WTC11 (cell line): ENCODE measurements at regions not wholly inside any gene's neighbourhood (a gene's known extent, or its start where the extent isn't known, plus 50 kb on each side); places are given as distances from the start of the nearest gene placed in this dataset.

ENCODE experiments used
- ATAC-seq: fragments of 200-7000 bp; cut with Tn5 transposase; 2 replicates; pipeline ENCODE4 v1.10.0; 2021; ENCODE audit warnings: mild to moderate bottlenecking, moderate library complexity
- CTCF ChIA-PET: fragments of 300-600 bp; sonication (Branson Sonifier 250); formaldehyde crosslinking; loops from one replicate; lab custom pipeline; 2021; ENCODE audit warnings: antibody characterized with exemption; lab: Charles Lee
- POLR2A ChIA-PET: fragments of 350-600 bp; sonication (Branson Sonifier 250); formaldehyde crosslinking; loops from one replicate; lab custom pipeline; 2021; ENCODE audit warnings: antibody characterized with exemption; lab: Charles Lee
- DNase-seq: peaks from one replicate; pipeline ENCODE4 v3.0.0; 2021; ENCODE audit warnings: low spot score
- H3K27ac Mint-ChIP-seq: 2 replicates; pipeline ENCODE4 v1.8.0; 2021; ENCODE audit warnings: mixed read lengths
- H3K27me3 Mint-ChIP-seq: 2 replicates; pipeline ENCODE4 v1.8.0; 2021; ENCODE audit warnings: low read depth, mild to moderate bottlenecking, moderate library complexity, mixed read lengths
- H3K36me3 Mint-ChIP-seq: 2 replicates; pipeline ENCODE4 v1.8.0; 2021; ENCODE audit warnings: mixed read lengths
- H3K4me1 Mint-ChIP-seq: 2 replicates; pipeline ENCODE4 v1.8.0; 2022; ENCODE audit warnings: mixed read lengths
- H3K4me3 Mint-ChIP-seq: 2 replicates; pipeline ENCODE4 v1.8.0; 2021; ENCODE audit warnings: mild to moderate bottlenecking, moderate library complexity, mixed read lengths
- H3K9me3 Mint-ChIP-seq: 2 replicates; pipeline ENCODE4 v1.8.0; 2021; ENCODE audit warnings: mixed read lengths
- AR ChIP-seq: fragments of 250-450 bp; sonication (Bioruptor Pico); IDR thresholded peaks from 2 replicates; pipeline ENCODE4 v1.9.0; 2021; ENCODE audit warnings: mild to moderate bottlenecking
- ATF2 ChIP-seq: sonication (generic); formaldehyde crosslinking; IDR thresholded peaks from 2 replicates; pipeline ENCODE4 v1.8.1; 2022; ENCODE audit warnings: low read depth, missing genetic modification reagents, borderline replicate concordance
- CBFB ChIP-seq: sonication (generic); formaldehyde crosslinking; IDR thresholded peaks from 2 replicates; pipeline ENCODE4 v1.8.1; 2022; ENCODE audit warnings: mild to moderate bottlenecking, low read depth, missing genetic modification reagents
- E2F1 ChIP-seq: sonication (generic); formaldehyde crosslinking; IDR thresholded peaks from 2 replicates; pipeline ENCODE4 v1.8.0; 2022; ENCODE audit warnings: mild to moderate bottlenecking, missing genetic modification reagents
- ELF4 ChIP-seq: sonication (generic); formaldehyde crosslinking; IDR thresholded peaks from 2 replicates; pipeline ENCODE4 v1.8.1; 2022; ENCODE audit warnings: low read depth, mild to moderate bottlenecking, moderate library complexity, missing genetic modification reagents
- ESRRA ChIP-seq: sonication (generic); formaldehyde crosslinking; IDR thresholded peaks from 2 replicates; pipeline ENCODE4 v1.8.1; 2022; ENCODE audit warnings: mild to moderate bottlenecking, missing genetic modification reagents, borderline replicate concordance
- FOXK1 ChIP-seq: sonication (generic); formaldehyde crosslinking; IDR thresholded peaks from 2 replicates; pipeline ENCODE4 v1.8.0; 2022; ENCODE audit warnings: mild to moderate bottlenecking, moderate library complexity, missing genetic modification reagents
- GABPB1 ChIP-seq: sonication (generic); formaldehyde crosslinking; IDR thresholded peaks from 2 replicates; pipeline ENCODE4 v1.8.1; 2023; ENCODE audit warnings: mild to moderate bottlenecking, missing genetic modification reagents
- IRF1 ChIP-seq: sonication (generic); formaldehyde crosslinking; IDR thresholded peaks from 2 replicates; pipeline ENCODE4 v1.8.0; 2023; ENCODE audit warnings: missing genetic modification reagents
- IRF2 ChIP-seq: sonication (generic); formaldehyde crosslinking; IDR thresholded peaks from 2 replicates; pipeline ENCODE4 v1.8.0; 2022; ENCODE audit warnings: low read depth, missing genetic modification reagents, borderline replicate concordance
- MXD4 ChIP-seq: fragments of 250-450 bp; sonication (Bioruptor Pico); IDR thresholded peaks from 2 replicates; pipeline ENCODE4 v1.8.0; 2021; ENCODE audit warnings: mild to moderate bottlenecking, moderate library complexity, borderline replicate concordance
- NFATC4 ChIP-seq: fragments of 250-450 bp; sonication (Bioruptor Pico); IDR thresholded peaks from 2 replicates; pipeline ENCODE4 v1.9.0; 2021; ENCODE audit warnings: mild to moderate bottlenecking
- NR2C2 ChIP-seq: sonication (generic); formaldehyde crosslinking; IDR thresholded peaks from 2 replicates; pipeline ENCODE4 v1.8.0; 2022; ENCODE audit warnings: mild to moderate bottlenecking, missing genetic modification reagents
- PRDM15 ChIP-seq: sonication (generic); formaldehyde crosslinking; IDR thresholded peaks from 2 replicates; pipeline ENCODE4 v1.8.0; 2022; ENCODE audit warnings: missing genetic modification reagents
- SP1 ChIP-seq: sonication (generic); formaldehyde crosslinking; conservative IDR thresholded peaks from 2 replicates; pipeline ENCODE4 v1.8.1; 2022; ENCODE audit warnings: missing genetic modification reagents
- TCF7 ChIP-seq: sonication (generic); formaldehyde crosslinking; IDR thresholded peaks from 2 replicates; pipeline ENCODE4 v1.8.0; 2022; ENCODE audit warnings: mild to moderate bottlenecking, low read depth, missing genetic modification reagents, moderate library complexity
- ZNF232 ChIP-seq: sonication (generic); formaldehyde crosslinking; IDR thresholded peaks from 2 replicates; pipeline ENCODE4 v1.8.0; 2022; ENCODE audit warnings: mild to moderate bottlenecking, missing genetic modification reagents
- ZNF512 ChIP-seq: sonication (generic); formaldehyde crosslinking; IDR thresholded peaks from 2 replicates; pipeline ENCODE4 v1.8.1; 2022; ENCODE audit warnings: missing genetic modification reagents, borderline replicate concordance

GRCh38 chr20:60253471-60253870 lies 295.2 kb downstream of the CDH26 start:
- TF ChIP-seq TCF7 (CRISPR knock-in tag) = no peak
- Mint-ChIP-seq H3K4me1 (peaks cover 11% of the 10 kb centered on the region), H3K4me3 (no peak overlapping the region), H3K9me3 (peaks cover 16% of the 10 kb centered on the region), H3K27me3 (peaks cover 56% of the 10 kb centered on the region), H3K36me3 (peaks cover 2% of the 10 kb centered on the region), H3K27ac (no peak overlapping the region)
- POLR2A ChIA-PET = no interaction called here
- CTCF ChIA-PET = interaction anchor here (1.2 to 1.4 kb wide), 2 partner anchors 9 to 29 kb away, joined by 3 to 9 read pairs; no protein-coding TSS in a partner anchor
- DNase-seq = no peak
- ATAC-seq = no peak

GRCh38 chr20:60254901-60255411 lies 296.7 kb downstream of the CDH26 start:
- Mint-ChIP-seq H3K27ac (no peak overlapping the region), H3K4me1 (peaks cover 11% of the 10 kb centered on the region)

More at GRCh38 chr20:60254901-60255411, 296.7 kb downstream of the CDH26 start:
- ATAC-seq (no peak), DNase-seq (no peak)
- peaks cover 46% of the 10 kb centered on the region for H3K27me3 Mint-ChIP-seq
- H3K9me3 Mint-ChIP-seq = peaks cover 12% of the 10 kb centered on the region
- TF ChIP-seq ATF2 (CRISPR knock-in tag) (no peak), NFATC4 (CRISPR knock-in tag) (no peak), SP1 (CRISPR knock-in tag) (no peak), AR (CRISPR knock-in tag) (no peak), ESRRA (CRISPR knock-in tag) (no peak), MXD4 (CRISPR knock-in tag) (no peak), ZNF232 (CRISPR knock-in tag) (no peak), FOXK1 (CRISPR knock-in tag) (no peak), CBFB (CRISPR knock-in tag) (no peak), IRF1 (CRISPR knock-in tag) (no peak), E2F1 (CRISPR knock-in tag) (no peak), IRF2 (CRISPR knock-in tag) (no peak), PRDM15 (no peak), ELF4 (CRISPR knock-in tag) (no peak), ZNF512 (CRISPR knock-in tag) (no peak), NR2C2 (CRISPR knock-in tag) (no peak), GABPB1 (no peak)
- ChIA-PET POLR2A (no interaction called here), CTCF (interaction anchor here (2.0 kb wide), 1 partner anchor 44 kb away, joined by 11 read pairs; no protein-coding TSS in a partner anchor)
- H3K36me3 Mint-ChIP-seq = peaks cover 2% of the 10 kb centered on the region
- no peak overlapping the region for H3K4me3 Mint-ChIP-seq
